Panc1 (cell line): ENCODE measurements at regions not wholly inside any gene's neighbourhood (a gene's known extent, or its start where the extent isn't known, plus 50 kb on each side); places are given as distances from the start of the nearest gene placed in this dataset.

ENCODE experiments used
- POLR2AphosphoS5 ChIP-seq: IDR thresholded peaks from 2 replicates; pipeline ENCODE4 v1.6.1; 2012; ENCODE audit warnings: mild to moderate bottlenecking, low read depth, low read length, moderate library complexity
- TF ChIP-seq, protein P1 (sequence below): fragments of 450-650 bp; IDR thresholded peaks from 2 replicates; pipeline ENCODE4 v1.5.1; 2017; ENCODE audit warnings: mild to moderate bottlenecking

GRCh38 chr3:150148227-150148626 is 177.5 kb upstream of the PFN2 start:
- TF ChIP-seq, protein P1, sequence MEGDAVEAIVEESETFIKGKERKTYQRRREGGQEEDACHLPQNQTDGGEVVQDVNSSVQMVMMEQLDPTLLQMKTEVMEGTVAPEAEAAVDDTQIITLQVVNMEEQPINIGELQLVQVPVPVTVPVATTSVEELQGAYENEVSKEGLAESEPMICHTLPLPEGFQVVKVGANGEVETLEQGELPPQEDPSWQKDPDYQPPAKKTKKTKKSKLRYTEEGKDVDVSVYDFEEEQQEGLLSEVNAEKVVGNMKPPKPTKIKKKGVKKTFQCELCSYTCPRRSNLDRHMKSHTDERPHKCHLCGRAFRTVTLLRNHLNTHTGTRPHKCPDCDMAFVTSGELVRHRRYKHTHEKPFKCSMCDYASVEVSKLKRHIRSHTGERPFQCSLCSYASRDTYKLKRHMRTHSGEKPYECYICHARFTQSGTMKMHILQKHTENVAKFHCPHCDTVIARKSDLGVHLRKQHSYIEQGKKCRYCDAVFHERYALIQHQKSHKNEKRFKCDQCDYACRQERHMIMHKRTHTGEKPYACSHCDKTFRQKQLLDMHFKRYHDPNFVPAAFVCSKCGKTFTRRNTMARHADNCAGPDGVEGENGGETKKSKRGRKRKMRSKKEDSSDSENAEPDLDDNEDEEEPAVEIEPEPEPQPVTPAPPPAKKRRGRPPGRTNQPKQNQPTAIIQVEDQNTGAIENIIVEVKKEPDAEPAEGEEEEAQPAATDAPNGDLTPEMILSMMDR: no peak
- TF ChIP-seq POLR2AphosphoS5: no peak
